Mesenchymal stem cell (in vitro differentiated cells and primary cell): ENCODE measurements at regions not wholly inside any gene's neighbourhood (a gene's known extent, or its start where the extent isn't known, plus 50 kb on each side); places are given as distances from the start of the nearest gene placed in this dataset.

Experiments
- DNase-seq: peaks from one replicate; pipeline ENCODE4 v3.0.0-alpha.2; 2013
- H2AFZ ChIP-seq: one replicate; pipeline ENCODE4 v1.6.1; 2013; ENCODE audit warnings: low read depth, mild to moderate bottlenecking, control low read depth, inconsistent platforms, low read length, moderate library complexity
- H2AK5ac ChIP-seq: 2 replicates; pipeline ENCODE4 v1.6.1; 2013; ENCODE audit warnings: low read length, moderate library complexity, mild to moderate bottlenecking, inconsistent platforms; ENCODE audit not compliant: severe bottlenecking
- H2BK120ac ChIP-seq: one replicate; pipeline ENCODE4 v1.6.1; 2013; ENCODE audit warnings: low read depth, mild to moderate bottlenecking, inconsistent platforms, low read length, moderate library complexity
- H2BK12ac ChIP-seq, 2 experiments: one replicate each; pipeline ENCODE4 v1.6.1; 2013; ENCODE audit warnings: inconsistent platforms in 2 of 2, low read length in 2 of 2, mild to moderate bottlenecking in 2 of 2, moderate library complexity in 2 of 2, control low read depth in 1 of 2
- H2BK15ac ChIP-seq: one replicate; pipeline ENCODE4 v1.6.1; 2013; ENCODE audit warnings: mild to moderate bottlenecking, low read depth, inconsistent platforms; ENCODE audit not compliant: poor library complexity, severe bottlenecking
- H2BK5ac ChIP-seq: 2 replicates; pipeline ENCODE4 v1.6.1; 2013; ENCODE audit warnings: low read depth, mild to moderate bottlenecking, low read length, control low read depth, inconsistent platforms; ENCODE audit not compliant: poor library complexity, severe bottlenecking
- H3K14ac ChIP-seq, 2 experiments: one replicate each; pipeline ENCODE4 v1.6.1; 2013; ENCODE audit warnings: inconsistent platforms in 2 of 2, low read length in 2 of 2, control low read depth in 1 of 2, mild to moderate bottlenecking in 1 of 2, moderate library complexity in 1 of 2
- H3K18ac ChIP-seq, 2 experiments: one replicate each; pipeline ENCODE4 v1.6.1; 2013; ENCODE audit warnings: inconsistent platforms in 2 of 2, low read length in 2 of 2, control low read depth in 1 of 2, low read depth in 1 of 2, mild to moderate bottlenecking in 1 of 2
- H3K23ac ChIP-seq, 2 experiments: one replicate each; pipeline ENCODE4 v1.6.1; 2013; ENCODE audit warnings: inconsistent platforms in 2 of 2, low read length in 2 of 2, mild to moderate bottlenecking in 2 of 2, moderate library complexity in 2 of 2, control low read depth in 1 of 2
- H3K27ac ChIP-seq: 2 replicates; pipeline ENCODE4 v1.5.1; 2013; ENCODE audit warnings: mild to moderate bottlenecking, moderate library complexity, low read length, control low read depth, inconsistent platforms; ENCODE audit not compliant: poor library complexity, severe bottlenecking
- H3K27me3 ChIP-seq, 2 experiments: 2 replicates each; pipeline versions ENCODE4 v1.6.1 to v1.7.0; 2013; ENCODE audit warnings: low read length in 2 of 2, mild to moderate bottlenecking in 2 of 2, moderate library complexity in 2 of 2, control low read depth in 1 of 2, inconsistent platforms in 1 of 2; ENCODE audit not compliant: control insufficient read depth in 1 of 2, insufficient read depth in 1 of 2
- H3K36me3 ChIP-seq, 2 experiments: 2 replicates each; pipeline versions ENCODE4 v1.6.1 to v1.7.0; 2013; ENCODE audit warnings: low read length in 2 of 2, control low read depth in 1 of 2, inconsistent platforms in 1 of 2, low read depth in 1 of 2, mild to moderate bottlenecking in 1 of 2; ENCODE audit not compliant: insufficient read depth in 2 of 2, control insufficient read depth in 1 of 2
- H3K4ac ChIP-seq, 2 experiments: one replicate each; pipeline ENCODE4 v1.6.1; 2013; ENCODE audit warnings: inconsistent platforms in 2 of 2, low read length in 2 of 2, mild to moderate bottlenecking in 2 of 2, moderate library complexity in 2 of 2, control low read depth in 1 of 2, low read depth in 1 of 2
- H3K4me1 ChIP-seq: 2 replicates; pipeline ENCODE4 v1.6.1; 2013; ENCODE audit warnings: low read depth, low read length, control low read depth; ENCODE audit not compliant: control insufficient read depth, insufficient read depth
- H3K4me2 ChIP-seq: 2 replicates; pipeline ENCODE4 v1.6.1; 2013; ENCODE audit warnings: low read length, mild to moderate bottlenecking, inconsistent platforms; ENCODE audit not compliant: poor library complexity, severe bottlenecking
- H3K4me3 ChIP-seq, 2 experiments: 2 replicates each; pipeline versions ENCODE4 v1.5.1 to v1.7.0; 2013; ENCODE audit warnings: low read length in 2 of 2, mild to moderate bottlenecking in 2 of 2, control low read depth in 1 of 2, low read depth in 1 of 2; ENCODE audit not compliant: insufficient read depth in 1 of 2
- H3K79me1 ChIP-seq: replicated peaks from 2 replicates; pipeline ENCODE4 v1.6.1; 2013; ENCODE audit warnings: mild to moderate bottlenecking, control low read depth, low read length, inconsistent platforms; ENCODE audit not compliant: poor library complexity, severe bottlenecking
- H3K9ac ChIP-seq: 2 replicates; pipeline ENCODE4 v1.7.0; 2013; ENCODE audit warnings: mild to moderate bottlenecking, low read length, moderate library complexity
- H3K9me3 ChIP-seq: 2 replicates; pipeline ENCODE4 v1.7.0; 2013; ENCODE audit warnings: mild to moderate bottlenecking, low read length; ENCODE audit not compliant: control insufficient read depth
- H4K8ac ChIP-seq: one replicate; pipeline ENCODE4 v1.6.1; 2013; ENCODE audit warnings: inconsistent platforms, mild to moderate bottlenecking, low read length, moderate library complexity
- H4K91ac ChIP-seq: one replicate; pipeline ENCODE4 v1.6.1; 2013; ENCODE audit warnings: mild to moderate bottlenecking, low read length, inconsistent platforms
- WGBS: methylation state at CpG from one replicate; pipeline ENCODE4 v1.1.7; 2013; ENCODE audit warnings: mixed read lengths; 5-methylcytosine and 5-hydroxymethylcytosine counted together

GRCh38 chr1:213680677-213681325, 307.0 kb upstream of the PROX1 start:
- Histone ChIP-seq H2BK15ac (no peak overlapping the region), H2BK120ac (no peak overlapping the region), H4K91ac (no peak overlapping the region), H2BK5ac (no peak overlapping the region), H3K27ac (no peak overlapping the region), H3K27me3 (no peaks in the 10 kb centered on the region), H3K36me3 (no peaks in the 10 kb centered on the region), H3K4me1 (no peaks in the 10 kb centered on the region), H3K9me3 (no peaks in the 10 kb centered on the region), H2AK5ac (no peak overlapping the region), H2AFZ (no peak overlapping the region), H3K4me3 (no peak overlapping the region), H3K9ac (no peak overlapping the region), H3K79me1 (no peaks in the 10 kb centered on the region), H3K4ac (no peak overlapping the region), H3K4me2 (no peak overlapping the region), H3K14ac (no peak overlapping the region), H3K18ac (no peak overlapping the region), H3K23ac (no peak overlapping the region), H4K8ac (no peak overlapping the region), H2BK12ac (no peak overlapping the region)
- DNase-seq, result no peak
- 73% methylated on average over 7 of the region's 8 CpGs for WGBS

GRCh38 chr1:213681788-213682340, 305.9 kb upstream of the PROX1 start:
- Histone ChIP-seq H2BK120ac (no peak overlapping the region), H3K23ac (no peak overlapping the region), H4K8ac (no peak overlapping the region), H3K9ac (no peak overlapping the region), H3K79me1 (no peaks in the 10 kb centered on the region), H2BK5ac (no peak overlapping the region), H3K4me2 (no peak overlapping the region), H2BK12ac (no peak overlapping the region), H3K9me3 (no peaks in the 10 kb centered on the region), H2AFZ (no peak overlapping the region), H3K27me3 (no peaks in the 10 kb centered on the region), H3K36me3 (no peaks in the 10 kb centered on the region), H3K14ac (no peak overlapping the region), H3K4me1 (no peaks in the 10 kb centered on the region), H3K27ac (no peak overlapping the region), H3K4ac (no peak overlapping the region), H3K4me3 (no peak overlapping the region), H3K18ac (no peak overlapping the region), H2BK15ac (no peak overlapping the region), H2AK5ac (no peak overlapping the region), H4K91ac (no peak overlapping the region)
- no peak for DNase-seq
- 77% methylated on average over 3 of the region's 3 CpGs for WGBS

- no peak overlapping the region for H4K91ac ChIP-seq
- no peak overlapping the region for H3K18ac ChIP-seq
- H2AK5ac ChIP-seq, result no peak overlapping the region
- no peak overlapping the region for H4K8ac ChIP-seq
- no peak overlapping the region for H3K4me3 ChIP-seq
- H2AFZ ChIP-seq, result no peak overlapping the region
- H3K27me3 ChIP-seq, result no peaks in the 10 kb centered on the region
- H3K4me2 ChIP-seq, result no peak overlapping the region
- 69% methylated on average over 6 of the region's 7 CpGs for WGBS
- no peak overlapping the region for H3K23ac ChIP-seq
- no peak overlapping the region for H3K9ac ChIP-seq
- H3K4me1 ChIP-seq, result no peaks in the 10 kb centered on the region
- no peak overlapping the region for H2BK12ac ChIP-seq
- H3K36me3 ChIP-seq, result no peaks in the 10 kb centered on the region
- no peak overlapping the region for H3K27ac ChIP-seq
- no peak overlapping the region for H3K4ac ChIP-seq
- H2BK5ac ChIP-seq, result no peak overlapping the region
- no peaks in the 10 kb centered on the region for H3K79me1 ChIP-seq
- no peak for DNase-seq
- H3K9me3 ChIP-seq, result no peaks in the 10 kb centered on the region
- no peak overlapping the region for H2BK120ac ChIP-seq
- no peak overlapping the region for H2BK15ac ChIP-seq
- no peak overlapping the region for H3K14ac ChIP-seq
These were observed 304.2 kb upstream of the PROX1 start for GRCh38 chr1:213683529-213683928.

GRCh38 chr1:213684454-213684853, 303.3 kb upstream of the PROX1 start:
- Histone ChIP-seq H3K14ac (no peak overlapping the region), H3K18ac (no peak overlapping the region), H3K4me2 (no peak overlapping the region), H2AK5ac (no peak overlapping the region), H3K36me3 (no peaks in the 10 kb centered on the region), H2BK12ac (no peak overlapping the region), H3K27me3 (no peaks in the 10 kb centered on the region), H4K8ac (no peak overlapping the region), H3K27ac (no peak overlapping the region), H4K91ac (no peak overlapping the region), H2BK5ac (no peak overlapping the region), H3K9ac (no peak overlapping the region), H2BK120ac (no peak overlapping the region), H3K9me3 (no peaks in the 10 kb centered on the region), H3K4ac (no peak overlapping the region), H3K23ac (no peak overlapping the region), H3K4me3 (no peak overlapping the region), H3K4me1 (no peaks in the 10 kb centered on the region), H2AFZ (no peak overlapping the region), H3K79me1 (no peaks in the 10 kb centered on the region), H2BK15ac (no peak overlapping the region)
- WGBS, result 82% methylated on average over 3 of the region's 3 CpGs
- DNase-seq, result no peak
